OCI-LY1 (cell line): ENCODE measurements at regions not wholly inside any gene's neighbourhood (a gene's known extent, or its start where the extent isn't known, plus 50 kb on each side); places are given as distances from the start of the nearest gene placed in this dataset.

Source experiments
- H2AFZ ChIP-seq: fragments of 200-600 bp; sonication (generic), shearing (Covaris generic); 2 replicates; pipeline ENCODE4 v1.6.0; 2014; ENCODE audit warnings: antibody characterized with exemption, mild to moderate bottlenecking, low read length
- H3F3A ChIP-seq: fragments of 200-600 bp; sonication (generic), shearing (Covaris generic); 2 replicates; pipeline ENCODE4 v1.6.0; 2014; ENCODE audit warnings: mild to moderate bottlenecking, antibody characterized with exemption, low read length, moderate library complexity; ENCODE audit not compliant: insufficient read depth
- H3K27ac ChIP-seq: fragments of 200-600 bp; sonication (generic); 2 replicates; pipeline ENCODE4 v1.5.1; 2014; ENCODE audit warnings: low read length, mixed run types, mild to moderate bottlenecking, low read depth; ENCODE audit not compliant: poor library complexity, severe bottlenecking
- H3K27me3 ChIP-seq: fragments of 200-600 bp; sonication (generic); 2 replicates; pipeline ENCODE4 v1.6.0; 2014; ENCODE audit warnings: antibody characterized with exemption, mild to moderate bottlenecking, low read length, moderate library complexity; ENCODE audit not compliant: insufficient read depth
- H3K36me3 ChIP-seq: fragments of 200-600 bp; sonication (generic); 2 replicates; pipeline ENCODE4 v1.6.1; 2014; ENCODE audit warnings: mild to moderate bottlenecking, antibody characterized with exemption, low read length, moderate library complexity, mixed read lengths; ENCODE audit not compliant: insufficient read depth
- H3K4me1 ChIP-seq: fragments of 200-600 bp; sonication (generic); 2 replicates; pipeline ENCODE4 v1.5.1; 2014; ENCODE audit warnings: mild to moderate bottlenecking, low read length, moderate library complexity; ENCODE audit not compliant: insufficient read depth, severe bottlenecking
- H3K4me2 ChIP-seq: fragments of 200-600 bp; sonication (generic), shearing (Covaris generic); 2 replicates; pipeline ENCODE4 v1.6.1; 2014; ENCODE audit warnings: low read length
- H3K4me3 ChIP-seq: fragments of 200-600 bp; sonication (generic); 2 replicates; pipeline ENCODE4 v1.5.1; 2014; ENCODE audit warnings: low read length, low read depth, mild to moderate bottlenecking, mixed read lengths; ENCODE audit not compliant: poor library complexity, severe bottlenecking
- H3K79me2 ChIP-seq: fragments of 200-600 bp; shearing (Covaris generic); 2 replicates; pipeline ENCODE4 v1.6.1; 2016; ENCODE audit warnings: mixed run types, low read length, mixed read lengths; ENCODE audit not compliant: insufficient read depth
- H3K9ac ChIP-seq: fragments of 200-600 bp; sonication (generic), shearing (Covaris generic); 2 replicates; pipeline ENCODE4 v1.6.1; 2014; ENCODE audit warnings: mild to moderate bottlenecking, low read length, mixed read lengths
- H3K9me2 ChIP-seq: fragments of 200-600 bp; sonication (generic), shearing (Covaris generic); 2 replicates; pipeline ENCODE4 v1.6.1; 2014; ENCODE audit warnings: low read depth, mild to moderate bottlenecking, low read length, mixed read lengths
- H3K9me3 ChIP-seq: fragments of 200-600 bp; shearing (Covaris generic); 2 replicates; pipeline ENCODE4 v1.6.1; 2014; ENCODE audit warnings: low read length, mixed read lengths
- H4K20me1 ChIP-seq: fragments of 200-600 bp; sonication (generic), shearing (Covaris generic); 2 replicates; pipeline ENCODE4 v1.6.0; 2016; ENCODE audit warnings: mild to moderate bottlenecking, low read length; ENCODE audit not compliant: insufficient read depth
- CTCF ChIP-seq: fragments of 200-600 bp; sonication (generic), shearing (Covaris generic); IDR thresholded peaks from 2 replicates; pipeline ENCODE4 v1.5.1; 2017; ENCODE audit warnings: mild to moderate bottlenecking, antibody characterized with exemption, low read length, moderate library complexity, mixed read lengths
- EZH2 ChIP-seq: fragments of 200-600 bp; sonication (generic), shearing (Covaris generic); IDR thresholded peaks from 2 replicates; pipeline ENCODE4 v1.8.0; 2017; ENCODE audit warnings: borderline replicate concordance, mixed run types, mild to moderate bottlenecking, antibody characterized with exemption, low read length, moderate library complexity, mixed read lengths

- no peaks in the 10 kb centered on the region for H4K20me1 ChIP-seq
- no peak overlapping the region for H3K9ac ChIP-seq
- no peaks in the 10 kb centered on the region for H3K4me1 ChIP-seq
- H3K27ac ChIP-seq, result no peak overlapping the region
- H3K36me3 ChIP-seq, result no peaks in the 10 kb centered on the region
- no peaks in the 10 kb centered on the region for H3F3A ChIP-seq
- H3K9me3 ChIP-seq, result no peaks in the 10 kb centered on the region
- H2AFZ ChIP-seq, result no peak overlapping the region
- H3K27me3 ChIP-seq, result no peaks in the 10 kb centered on the region
- no peaks in the 10 kb centered on the region for H3K79me2 ChIP-seq
- H3K4me2 ChIP-seq, result no peak overlapping the region
- TF ChIP-seq EZH2 (no peak), CTCF (no peak)
- H3K9me2 ChIP-seq, result no peaks in the 10 kb centered on the region
- H3K4me3 ChIP-seq, result no peak overlapping the region
These were observed 88.8 kb upstream of the PLEKHG7 start for GRCh38 chr12:92614001-92614400.

GRCh38 chr12:92612611-92613010 is 90.2 kb upstream of the PLEKHG7 start:
- no peak overlapping the region for H2AFZ ChIP-seq

GRCh38 chr12:92608151-92609091 is 94.4 kb upstream of the PLEKHG7 start:
- H3K9ac ChIP-seq, result no peak overlapping the region
- no peaks in the 10 kb centered on the region for H3K36me3 ChIP-seq
- no peak overlapping the region for H3K4me2 ChIP-seq
- no peak overlapping the region for H2AFZ ChIP-seq
- no peak overlapping the region for H3K4me3 ChIP-seq
- no peaks in the 10 kb centered on the region for H3K4me1 ChIP-seq
- H3K79me2 ChIP-seq, result no peaks in the 10 kb centered on the region
- no peaks in the 10 kb centered on the region for H4K20me1 ChIP-seq
- H3K9me2 ChIP-seq, result no peaks in the 10 kb centered on the region
- no peaks in the 10 kb centered on the region for H3K9me3 ChIP-seq
- H3K27me3 ChIP-seq, result no peaks in the 10 kb centered on the region
- TF ChIP-seq EZH2 (no peak), CTCF (peak; percentile 49; the same call in 1 of the 2 replicates)
- no peak overlapping the region for H3K27ac ChIP-seq
- H3F3A ChIP-seq, result no peaks in the 10 kb centered on the region

More at GRCh38 chr12:92612611-92613010, 90.2 kb upstream of the PLEKHG7 start:
- Histone ChIP-seq H3F3A (no peaks in the 10 kb centered on the region), H3K9ac (no peak overlapping the region), H3K4me1 (no peaks in the 10 kb centered on the region), H3K4me3 (no peak overlapping the region), H3K79me2 (no peaks in the 10 kb centered on the region), H3K27ac (no peak overlapping the region), H3K36me3 (no peaks in the 10 kb centered on the region), H3K9me2 (no peaks in the 10 kb centered on the region), H3K9me3 (no peaks in the 10 kb centered on the region), H4K20me1 (no peaks in the 10 kb centered on the region), H3K4me2 (no peak overlapping the region), H3K27me3 (no peaks in the 10 kb centered on the region)
- TF ChIP-seq EZH2 (no peak), CTCF (no peak)
